NCI-H69 (cell line): ENCODE measurements at regions not wholly inside any gene's neighbourhood (a gene's known extent, or its start where the extent isn't known, plus 50 kb on each side); places are given as distances from the start of the nearest gene placed in this dataset.
"Not testable (repeated sequence)": the region's sequence is repeated elsewhere in the genome, so short reads cannot be mapped to it uniquely, and the experiment has no call there.

ENCODE experiments used
- DNase-seq: peaks from one replicate; lab custom pipeline; 2025; lab: John Stamatoyannopoulos, UW

GRCh38 chr5:155116456-155117251, 103.1 kb downstream of the KIF4B start:
- no peak for DNase-seq

DNA sequence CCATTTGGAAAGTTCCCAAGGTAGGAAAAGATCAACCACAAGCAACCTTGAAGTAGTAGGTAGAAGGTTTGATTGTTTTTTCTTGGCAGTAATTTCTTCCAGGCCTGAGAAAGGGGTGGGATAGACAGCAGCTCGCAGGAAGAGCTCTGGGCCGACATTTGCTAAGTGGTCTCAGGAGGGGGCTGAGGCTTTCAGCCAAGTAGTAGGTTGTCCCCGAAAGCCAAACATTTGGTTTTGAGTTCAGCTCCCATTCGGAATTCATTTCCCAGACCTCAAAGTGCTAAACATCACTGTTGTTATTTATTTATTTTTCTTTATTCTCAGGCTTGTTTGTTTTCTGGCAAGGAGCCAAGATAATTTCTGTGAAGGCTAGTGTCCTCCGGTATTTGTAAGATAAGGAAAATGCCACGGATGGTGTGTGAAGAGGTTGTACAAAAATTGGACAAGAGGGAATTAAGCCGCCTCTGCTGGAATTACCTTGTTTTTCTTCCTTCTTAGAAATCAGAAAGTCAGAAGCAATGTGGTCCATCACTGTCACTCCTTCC, 112.1 kb downstream of the KIF4B start:
- peak; percentile 20 for DNase-seq

- DNase-seq: peak; percentile 50
Observed at GRCh38 chr5:155126573-155126972, 113.0 kb downstream of the KIF4B start.

GRCh38 chr5:155127552-155127951, 114.0 kb downstream of the KIF4B start:
- DNase-seq: no peak

GRCh38 chr5:155128786-155129512, 115.4 kb downstream of the KIF4B start:
- no peak for DNase-seq

GRCh38 chr5:155129513-155129880, 115.9 kb downstream of the KIF4B start:
- no peak for DNase-seq

DNA sequence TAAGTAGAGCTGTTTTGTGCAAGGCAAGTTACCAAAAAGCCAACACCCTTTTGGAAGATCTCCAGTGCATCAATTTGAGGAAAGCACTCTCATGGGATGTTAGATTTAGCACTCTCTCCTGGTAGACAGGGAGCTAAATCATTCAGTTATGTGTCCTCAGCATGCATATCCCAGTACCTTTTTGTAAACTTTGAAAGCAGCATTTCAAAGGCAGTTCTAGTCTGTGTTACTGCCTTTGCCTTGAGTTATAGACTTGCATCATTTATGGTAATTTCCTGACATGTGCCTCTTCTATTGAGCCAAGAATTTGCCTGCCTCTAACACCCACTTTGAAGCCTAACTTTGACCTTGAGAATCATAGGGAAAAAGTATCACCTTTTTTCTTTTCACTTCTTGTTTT, 120.6 kb downstream of the KIF4B start:
- DNase-seq: peak; percentile 84

DNA sequence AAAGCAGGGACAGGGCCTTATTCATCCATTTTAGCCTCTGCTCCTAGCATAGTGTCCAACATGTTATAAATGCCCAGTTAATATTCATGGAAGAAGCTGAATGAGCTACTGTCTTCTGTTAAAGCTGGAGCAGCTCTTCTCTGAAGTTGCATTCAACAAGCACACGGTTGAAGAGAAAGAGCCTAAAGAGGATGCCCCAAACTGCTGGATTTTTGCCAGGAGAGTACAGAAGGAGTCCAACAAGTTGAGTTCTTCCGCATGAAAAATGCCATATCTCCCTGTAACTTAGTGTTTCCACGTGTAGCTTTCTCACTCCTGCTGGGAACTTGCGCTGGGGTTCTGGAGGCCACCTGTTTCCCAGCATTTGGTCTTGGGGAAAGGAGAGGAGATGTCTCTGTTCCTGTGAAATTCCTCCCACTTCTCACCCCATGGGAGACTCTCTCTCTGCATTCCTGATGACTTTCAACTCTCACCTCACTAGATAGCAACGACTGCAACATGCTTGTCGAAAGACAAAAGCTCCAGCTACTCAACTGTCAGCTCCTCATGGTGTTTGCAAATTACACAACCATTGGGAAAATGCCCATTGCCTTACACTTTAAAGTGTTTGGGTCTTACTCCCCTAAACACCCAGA, 122.8 kb downstream of the KIF4B start:
- peak; percentile 18 for DNase-seq

DNA sequence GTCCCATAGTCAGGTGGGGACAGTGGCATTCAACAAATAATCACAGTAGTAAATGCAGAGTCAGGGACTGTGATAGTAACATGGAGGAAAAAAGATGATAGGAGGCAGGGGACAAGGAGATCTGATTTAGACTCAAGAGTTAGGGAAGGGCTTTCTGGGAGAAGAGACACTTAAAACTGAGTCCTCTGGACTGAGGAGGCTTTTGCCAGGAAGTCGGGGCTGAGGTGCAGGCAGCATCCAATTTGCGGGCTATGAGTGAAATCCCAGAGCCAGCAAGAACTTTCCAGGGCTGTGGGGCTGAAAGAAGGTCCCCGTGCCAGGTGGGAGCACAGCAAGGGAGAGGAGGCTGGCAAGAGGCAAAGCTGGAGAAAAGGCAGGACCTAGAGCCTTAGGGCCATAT, 124.1 kb downstream of the KIF4B start:
- no peak for DNase-seq

- DNase-seq: peak; percentile 81
Observed at GRCh38 chr5:155140646-155141045, 127.1 kb downstream of the KIF4B start.

DNA sequence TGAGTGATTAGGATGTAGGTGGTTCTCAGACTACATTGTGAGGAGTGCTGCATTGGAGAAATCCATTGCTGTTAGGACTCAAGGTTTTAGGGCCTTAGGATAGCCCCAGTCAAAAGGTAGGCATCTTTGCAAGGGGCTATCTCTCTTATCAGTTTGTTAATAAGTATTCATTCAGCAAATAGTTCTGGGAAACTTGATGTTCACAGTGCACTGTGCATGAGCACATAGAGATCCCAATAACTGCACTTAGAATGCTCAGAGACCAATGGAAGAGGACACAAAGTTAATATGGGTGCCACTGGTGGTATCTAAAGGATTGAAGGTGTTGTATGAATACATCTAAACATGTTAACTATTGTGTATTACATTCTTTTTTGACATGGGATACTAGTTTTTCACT, 131.4 kb downstream of the KIF4B start:
- no peak for DNase-seq

DNA sequence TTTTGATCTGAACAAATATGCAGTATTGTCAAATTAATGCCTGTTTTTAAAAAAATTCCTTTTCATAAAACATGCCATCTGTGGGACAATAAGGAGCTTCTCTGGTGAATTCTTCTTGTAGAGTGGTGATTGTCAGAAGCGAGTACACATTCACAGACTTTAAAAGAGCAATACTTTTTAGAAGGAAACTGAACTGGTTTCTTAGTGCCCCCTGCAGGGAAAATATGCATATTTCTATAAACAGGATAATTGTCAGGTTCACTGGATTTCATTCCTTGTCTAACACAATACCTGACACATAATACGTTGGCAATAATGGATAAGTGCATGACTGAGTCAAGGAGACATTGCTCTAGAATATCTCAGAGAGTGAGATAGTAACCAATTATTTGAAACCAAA, 133.7 kb downstream of the KIF4B start:
- DNase-seq: peak; percentile 67

DNA sequence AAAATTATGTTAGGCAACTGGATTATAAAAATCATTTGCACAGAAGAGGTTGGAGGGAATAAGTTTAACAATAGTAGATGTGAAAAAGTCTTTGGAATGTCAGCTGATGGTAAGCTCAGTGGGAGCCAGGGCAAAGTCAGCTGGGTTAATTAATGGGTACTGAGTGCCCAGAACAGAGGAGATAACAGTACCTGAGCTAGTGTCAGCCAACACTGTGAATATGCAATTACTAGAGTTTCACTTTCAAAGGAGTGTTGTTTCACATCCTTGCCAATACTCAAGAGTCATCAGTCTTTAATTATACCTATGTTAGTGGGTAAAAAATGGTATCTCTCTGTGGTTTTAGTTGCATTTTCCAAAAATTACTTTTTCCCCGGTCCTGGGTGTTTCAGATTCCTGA, 135.1 kb downstream of the KIF4B start:
- peak; percentile 30 for DNase-seq

DNA sequence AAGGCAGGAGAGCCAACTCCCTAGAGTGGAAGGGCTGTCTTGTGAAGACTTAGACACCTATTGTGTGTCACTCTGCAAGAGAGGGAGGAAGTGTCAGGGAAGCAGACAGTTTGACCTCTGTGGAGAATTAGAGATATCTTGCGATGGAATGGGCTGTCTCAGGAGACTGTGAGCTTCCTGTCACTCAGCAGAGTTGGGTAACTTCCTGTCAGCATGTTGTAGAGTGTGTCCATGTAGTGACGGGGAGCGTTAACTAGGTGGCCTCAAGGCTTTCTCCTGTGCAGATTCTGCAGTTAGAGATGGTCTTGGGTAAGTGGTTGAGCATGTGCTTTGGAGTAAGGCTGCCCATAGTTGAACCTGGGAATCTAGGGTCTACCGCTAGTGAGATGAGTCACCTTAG, 136.5 kb downstream of the KIF4B start:
- DNase-seq: peak; percentile 41

DNA sequence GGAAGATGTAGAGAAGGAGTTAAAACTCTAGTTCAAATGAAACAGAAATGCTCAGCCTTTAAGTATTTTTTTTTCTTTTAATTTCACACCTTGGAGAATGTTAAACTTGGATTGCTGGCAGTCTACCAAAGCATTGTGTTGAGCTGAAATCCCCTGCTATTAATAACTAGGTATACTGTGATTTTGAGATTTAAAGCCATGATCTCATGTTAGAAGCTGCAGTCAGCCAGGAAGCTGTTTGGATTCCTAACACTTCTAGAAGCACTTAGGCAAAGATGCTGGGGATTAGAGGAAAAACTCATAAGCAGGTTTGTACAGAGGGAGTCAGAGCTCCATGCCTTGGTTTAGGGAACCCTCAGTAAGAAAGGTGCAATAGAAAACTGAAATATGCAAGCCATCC, 141.4 kb downstream of the KIF4B start:
- DNase-seq: no peak

GRCh38 chr5:155163084-155163483, 149.5 kb downstream of the KIF4B start:
- not testable (repeated sequence) for DNase-seq

- no peak for DNase-seq
Observed at GRCh38 chr5:155167736-155168135, 154.2 kb downstream of the KIF4B start.

- DNase-seq: peak; percentile 21
Observed at GRCh38 chr5:155181542-155181941, 168.0 kb downstream of the KIF4B start.

GRCh38 chr5:155189476-155189875, 175.9 kb downstream of the KIF4B start:
- DNase-seq: no peak

- DNase-seq: peak; percentile 99
Observed at GRCh38 chr5:155189981-155190380, 176.4 kb downstream of the KIF4B start.

GRCh38 chr5:155193029-155193428, 179.5 kb downstream of the KIF4B start:
- peak; percentile 38 for DNase-seq

GRCh38 chr5:155193483-155194107, 180.0 kb downstream of the KIF4B start:
- no peak for DNase-seq
